HUES48 (cell line): ENCODE measurements at regions not wholly inside any gene's neighbourhood (a gene's known extent, or its start where the extent isn't known, plus 50 kb on each side); places are given as distances from the start of the nearest gene placed in this dataset.

Experiments used
- H3K27ac ChIP-seq: one replicate; pipeline ENCODE4 v1.7.0; 2013; ENCODE audit warnings: low read depth, low read length, inconsistent platforms
- H3K27me3 ChIP-seq: 2 replicates; pipeline ENCODE4 v1.6.1; 2013; ENCODE audit warnings: mild to moderate bottlenecking, low read length; ENCODE audit not compliant: control insufficient read depth, insufficient read depth
- H3K36me3 ChIP-seq: 2 replicates; pipeline ENCODE4 v1.6.1; 2013; ENCODE audit warnings: low read length; ENCODE audit not compliant: control insufficient read depth, insufficient read depth
- H3K4me1 ChIP-seq: 2 replicates; pipeline ENCODE4 v1.6.1; 2013; ENCODE audit warnings: mild to moderate bottlenecking, low read length; ENCODE audit not compliant: control insufficient read depth, insufficient read depth
- H3K4me3 ChIP-seq: 2 replicates; pipeline ENCODE4 v1.5.1; 2013; ENCODE audit warnings: mild to moderate bottlenecking, low read depth, low read length
- H3K9ac ChIP-seq: 2 replicates; pipeline ENCODE4 v1.6.1; 2013; ENCODE audit warnings: mild to moderate bottlenecking, low read depth, low read length, moderate library complexity
- H3K9me3 ChIP-seq: 2 replicates; pipeline ENCODE4 v1.6.1; 2013; ENCODE audit warnings: low read length; ENCODE audit not compliant: control insufficient read depth, insufficient read depth

GRCh38 chr14:71525663-71526221 lies 406.5 kb upstream of the RGS6 start:
- Histone ChIP-seq H3K36me3 (no peaks in the 10 kb centered on the region), H3K27me3 (no peaks in the 10 kb centered on the region), H3K9ac (no peak overlapping the region), H3K9me3 (no peaks in the 10 kb centered on the region), H3K4me1 (no peaks in the 10 kb centered on the region), H3K4me3 (no peak overlapping the region), H3K27ac (no peak overlapping the region)

- Histone ChIP-seq H3K9me3 (no peaks in the 10 kb centered on the region), H3K27ac (no peak overlapping the region), H3K4me3 (no peak overlapping the region), H3K9ac (no peak overlapping the region), H3K4me1 (no peaks in the 10 kb centered on the region), H3K27me3 (no peaks in the 10 kb centered on the region), H3K36me3 (no peaks in the 10 kb centered on the region)
Observed at GRCh38 chr14:71526388-71526787, 405.8 kb upstream of the RGS6 start.

GRCh38 chr14:71527838-71528237 lies 404.4 kb upstream of the RGS6 start:
- no peaks in the 10 kb centered on the region for H3K36me3 ChIP-seq
- no peaks in the 10 kb centered on the region for H3K27me3 ChIP-seq
- no peak overlapping the region for H3K27ac ChIP-seq
- no peak overlapping the region for H3K4me3 ChIP-seq
- no peaks in the 10 kb centered on the region for H3K9me3 ChIP-seq
- no peak overlapping the region for H3K9ac ChIP-seq
- 0 out of 2 replicates have a peak, but pooled peaks cover 2% of the 10 kb centered on the region for H3K4me1 ChIP-seq

DNA sequence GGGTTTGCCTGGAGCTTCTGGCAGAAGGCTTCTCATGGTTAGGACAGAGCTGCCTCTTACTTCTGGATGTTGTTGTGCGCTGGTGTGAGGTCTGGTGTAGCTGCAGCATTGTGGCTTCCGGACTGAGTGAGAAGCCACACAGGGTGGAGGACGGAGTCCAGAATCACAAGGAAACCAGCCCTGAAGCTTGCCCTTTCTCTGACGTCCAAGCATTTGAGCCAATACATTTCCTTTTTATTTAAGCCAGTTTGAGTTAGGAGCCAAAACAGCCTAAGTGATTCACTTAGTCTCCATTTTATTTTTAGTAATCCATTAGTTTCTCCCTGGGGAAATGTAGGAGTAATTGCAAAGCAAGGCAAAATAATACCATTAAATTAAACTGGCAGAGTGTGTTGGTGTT lies 402.4 kb upstream of the RGS6 start:
- Histone ChIP-seq H3K9me3 (no peaks in the 10 kb centered on the region), H3K27me3 (no peaks in the 10 kb centered on the region), H3K4me1 (0 out of 2 replicates have a peak, but pooled peaks cover 3% of the 10 kb centered on the region), H3K36me3 (no peaks in the 10 kb centered on the region), H3K9ac (no peak overlapping the region), H3K4me3 (no peak overlapping the region), H3K27ac (no peak overlapping the region)

GRCh38 chr14:71532344-71532743 lies 399.9 kb upstream of the RGS6 start:
- Histone ChIP-seq H3K9me3 (no peaks in the 10 kb centered on the region), H3K4me1 (peaks cover 16% of the 10 kb centered on the region; the same call in 1 of the 2 replicates), H3K9ac (no peak overlapping the region), H3K36me3 (no peaks in the 10 kb centered on the region), H3K27me3 (no peaks in the 10 kb centered on the region), H3K27ac (no peak overlapping the region), H3K4me3 (no peak overlapping the region)

- Histone ChIP-seq H3K4me3 (no peak overlapping the region), H3K4me1 (peaks cover 20% of the 10 kb centered on the region), H3K9me3 (no peaks in the 10 kb centered on the region), H3K27ac (no peak overlapping the region), H3K27me3 (no peaks in the 10 kb centered on the region), H3K9ac (no peak overlapping the region), H3K36me3 (no peaks in the 10 kb centered on the region)
Observed at GRCh38 chr14:71532790-71533189, 399.4 kb upstream of the RGS6 start.

- Histone ChIP-seq H3K27me3 (no peaks in the 10 kb centered on the region), H3K4me3 (no peak overlapping the region), H3K36me3 (no peaks in the 10 kb centered on the region), H3K9me3 (no peaks in the 10 kb centered on the region), H3K9ac (no peak overlapping the region), H3K4me1 (peaks cover 26% of the 10 kb centered on the region), H3K27ac (no peak overlapping the region)
Observed at GRCh38 chr14:71533390-71533789, 398.8 kb upstream of the RGS6 start.

DNA sequence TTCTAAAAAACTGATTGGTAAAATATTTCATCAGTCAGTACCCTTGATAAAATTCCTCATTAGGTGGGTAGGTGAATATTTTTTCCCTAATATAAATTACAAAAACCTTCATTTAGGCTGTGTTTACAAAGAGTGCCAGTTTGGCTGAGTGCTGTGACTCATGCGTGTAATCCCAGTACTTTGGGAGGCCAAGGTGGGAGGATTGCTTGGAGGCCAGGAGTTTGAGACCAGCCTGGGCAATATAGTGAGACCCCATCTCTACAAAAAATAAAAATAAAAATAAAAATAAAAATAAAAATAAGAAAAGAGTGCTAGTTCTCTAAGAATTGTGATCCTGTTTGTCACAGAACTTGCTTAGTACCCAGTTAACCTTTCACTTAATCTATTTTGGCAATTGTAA lies 398.4 kb upstream of the RGS6 start:
- no peak overlapping the region for H3K27ac ChIP-seq
- H3K27me3 ChIP-seq = no peaks in the 10 kb centered on the region
- H3K4me1 ChIP-seq = peaks cover 26% of the 10 kb centered on the region
- H3K36me3 ChIP-seq = no peaks in the 10 kb centered on the region
- no peak overlapping the region for H3K4me3 ChIP-seq
- no peaks in the 10 kb centered on the region for H3K9me3 ChIP-seq
- H3K9ac ChIP-seq = no peak overlapping the region

GRCh38 chr14:71534506-71534905 lies 397.7 kb upstream of the RGS6 start:
- Histone ChIP-seq H3K4me1 (peaks cover 26% of the 10 kb centered on the region), H3K36me3 (no peaks in the 10 kb centered on the region), H3K4me3 (no peak overlapping the region), H3K9me3 (no peaks in the 10 kb centered on the region), H3K27ac (no peak overlapping the region), H3K9ac (no peak overlapping the region), H3K27me3 (no peaks in the 10 kb centered on the region)

- H3K27me3 ChIP-seq = no peaks in the 10 kb centered on the region
- no peaks in the 10 kb centered on the region for H3K9me3 ChIP-seq
- no peak overlapping the region for H3K9ac ChIP-seq
- no peak overlapping the region for H3K4me3 ChIP-seq
- no peaks in the 10 kb centered on the region for H3K36me3 ChIP-seq
- no peak overlapping the region for H3K27ac ChIP-seq
- H3K4me1 ChIP-seq = peaks cover 31% of the 10 kb centered on the region
Observed at GRCh38 chr14:71536015-71536740, 396.1 kb upstream of the RGS6 start.

GRCh38 chr14:71536927-71537772 lies 395.1 kb upstream of the RGS6 start:
- H3K9me3 ChIP-seq = no peaks in the 10 kb centered on the region
- no peaks in the 10 kb centered on the region for H3K27me3 ChIP-seq
- H3K27ac ChIP-seq = no peak overlapping the region
- H3K9ac ChIP-seq = no peak overlapping the region
- H3K4me3 ChIP-seq = no peak overlapping the region
- H3K36me3 ChIP-seq = no peaks in the 10 kb centered on the region
- H3K4me1 ChIP-seq = peaks cover 31% of the 10 kb centered on the region
